ENCODE measurements at regions not wholly inside any gene's neighbourhood (a gene's known extent, or its start where the extent isn't known, plus 50 kb on each side); places are given as distances from the start of the nearest gene placed in this dataset.

DNA sequence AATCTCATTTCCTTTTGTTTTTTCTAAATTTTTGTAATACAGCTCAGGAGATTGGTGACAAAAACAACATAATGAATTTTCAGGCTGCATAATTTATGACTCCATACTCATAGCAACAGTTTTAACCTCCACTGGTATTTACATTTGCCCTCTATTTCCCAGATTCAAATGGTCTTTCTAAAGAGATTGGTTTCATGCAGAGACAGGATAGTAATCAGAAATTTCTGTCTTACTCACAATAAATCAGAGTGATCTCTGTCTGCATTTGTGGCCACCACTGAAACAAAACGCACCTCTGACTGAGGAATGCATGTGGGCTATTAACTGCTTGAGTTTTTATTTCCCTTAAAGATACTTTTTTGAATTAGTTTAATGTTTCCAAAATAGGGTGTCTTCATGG, 1526.0 kb downstream of the CDH8 start:
- TF ChIP-seq POLR2AphosphoS5 (IDR thresholded peaks at IDR 0.05) (no peak), CTCF (IDR thresholded peaks at IDR 0.05) (no peak), POLR2A (IDR thresholded peaks at IDR 0.05) (no peak)

Measured in stomach (tissue), 4 donors.